ENCODE measurements at regions not wholly inside any gene's neighbourhood (a gene's known extent, or its start where the extent isn't known, plus 50 kb on each side); places are given as distances from the start of the nearest gene placed in this dataset.

GRCh38 chr7:155217634-155218033 lies 80.0 kb upstream of the INSIG1 start:
- no peak for DNase-seq

- DNase-seq: no peak
Measured at GRCh38 chr7:155218276-155219153, 79.2 kb upstream of the INSIG1 start.

GRCh38 chr7:155219154-155219531 lies 78.5 kb upstream of the INSIG1 start:
- no peak for DNase-seq

GRCh38 chr7:155219947-155220769 lies 77.5 kb upstream of the INSIG1 start:
- no peak for DNase-seq

GRCh38 chr7:155220903-155221302 lies 76.8 kb upstream of the INSIG1 start:
- no peak for DNase-seq

GRCh38 chr7:155221547-155221946 lies 76.1 kb upstream of the INSIG1 start:
- DNase-seq: no peak

GRCh38 chr7:155222061-155222460 lies 75.6 kb upstream of the INSIG1 start:
- DNase-seq: no peak

- DNase-seq: no peak
Measured at GRCh38 chr7:155222573-155222972, 75.1 kb upstream of the INSIG1 start.

- no peak for DNase-seq
Measured at GRCh38 chr7:155223021-155223420, 74.7 kb upstream of the INSIG1 start.

- DNase-seq: no peak
Measured at GRCh38 chr7:155223503-155223902, 74.2 kb upstream of the INSIG1 start.

GRCh38 chr7:155224116-155224811 lies 73.4 kb upstream of the INSIG1 start:
- DNase-seq: no peak

- no peak for DNase-seq
Measured at GRCh38 chr7:155225095-155225494, 72.6 kb upstream of the INSIG1 start.

- DNase-seq: no peak
Measured at GRCh38 chr7:155225516-155225915, 72.2 kb upstream of the INSIG1 start.

GRCh38 chr7:155226261-155227003 lies 71.2 kb upstream of the INSIG1 start:
- DNase-seq: no peak

GRCh38 chr7:155227004-155227787 lies 70.5 kb upstream of the INSIG1 start:
- DNase-seq: no peak

GRCh38 chr7:155227788-155228458 lies 69.8 kb upstream of the INSIG1 start:
- no peak for DNase-seq

GRCh38 chr7:155228459-155228845 lies 69.2 kb upstream of the INSIG1 start:
- no peak for DNase-seq

- no peak for DNase-seq
Measured at GRCh38 chr7:155228894-155229293, 68.8 kb upstream of the INSIG1 start.

GRCh38 chr7:155229548-155230168 lies 68.0 kb upstream of the INSIG1 start:
- DNase-seq: no peak

GRCh38 chr7:155230169-155230593 lies 67.5 kb upstream of the INSIG1 start:
- peak; percentile 96 for DNase-seq

Data from kidney glomerular epithelial cell (primary cell).